ENCODE measurements at regions not wholly inside any gene's neighbourhood (a gene's known extent, or its start where the extent isn't known, plus 50 kb on each side); places are given as distances from the start of the nearest gene placed in this dataset.
"Not testable (repeated sequence)": the region's sequence is repeated elsewhere in the genome, so short reads cannot be mapped to it uniquely, and the experiment has no call there.

DNA sequence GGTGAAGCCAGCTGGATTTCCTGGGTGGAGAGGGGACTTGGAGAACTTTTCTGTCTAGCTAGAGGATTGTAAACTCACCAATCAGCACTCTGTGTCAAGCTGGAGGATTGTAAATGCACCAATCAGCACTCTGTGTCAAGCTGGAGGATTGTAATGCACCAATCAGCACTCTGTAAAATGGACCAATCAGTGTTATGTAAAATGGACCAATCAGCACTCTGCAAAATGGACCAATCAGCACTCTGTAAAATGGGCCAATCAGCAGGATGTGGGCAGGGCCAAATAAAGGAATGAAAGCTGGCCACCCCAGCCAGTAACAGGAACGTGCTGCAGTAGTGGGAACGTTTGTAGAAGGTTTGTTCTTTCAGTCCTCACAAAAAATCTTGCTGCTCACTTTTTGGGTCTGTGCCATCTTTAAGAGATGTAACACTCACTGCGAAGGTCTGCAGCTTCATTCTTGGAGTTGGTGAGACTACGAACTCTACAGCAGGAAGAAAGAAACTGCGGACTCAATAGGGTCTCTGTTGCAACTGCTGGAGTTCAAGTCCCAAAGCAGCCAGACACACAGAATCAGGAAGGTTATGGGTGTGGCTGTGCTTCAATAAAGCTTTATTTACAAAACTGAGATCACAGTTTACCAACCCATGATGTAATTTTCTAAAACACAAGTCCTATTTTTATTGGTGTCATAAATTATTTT, 145.7 kb upstream of the ERCC6L2 start:
- no peak for DNase-seq

DNA sequence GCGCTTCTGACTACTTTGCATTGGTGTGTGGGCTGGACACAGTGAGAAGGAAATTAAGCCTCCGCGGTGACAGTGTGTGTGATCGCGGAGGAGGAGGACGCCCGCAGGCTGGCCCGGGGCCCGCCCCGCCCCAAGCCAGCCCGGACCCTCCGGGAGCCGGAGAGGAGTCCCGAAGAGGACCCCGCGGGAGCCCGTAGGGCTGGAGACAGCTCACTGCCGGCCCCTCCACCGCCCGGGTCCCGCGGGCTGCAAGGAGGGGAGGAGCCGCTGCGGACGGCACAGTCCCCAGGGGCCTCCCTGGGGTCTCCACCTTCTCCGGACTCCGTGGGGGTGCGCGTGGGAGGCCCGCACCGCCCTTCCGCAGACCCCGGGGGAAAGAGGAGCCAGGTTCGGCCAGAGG, 146.4 kb upstream of the ERCC6L2 start:
- no peak for DNase-seq

DNA sequence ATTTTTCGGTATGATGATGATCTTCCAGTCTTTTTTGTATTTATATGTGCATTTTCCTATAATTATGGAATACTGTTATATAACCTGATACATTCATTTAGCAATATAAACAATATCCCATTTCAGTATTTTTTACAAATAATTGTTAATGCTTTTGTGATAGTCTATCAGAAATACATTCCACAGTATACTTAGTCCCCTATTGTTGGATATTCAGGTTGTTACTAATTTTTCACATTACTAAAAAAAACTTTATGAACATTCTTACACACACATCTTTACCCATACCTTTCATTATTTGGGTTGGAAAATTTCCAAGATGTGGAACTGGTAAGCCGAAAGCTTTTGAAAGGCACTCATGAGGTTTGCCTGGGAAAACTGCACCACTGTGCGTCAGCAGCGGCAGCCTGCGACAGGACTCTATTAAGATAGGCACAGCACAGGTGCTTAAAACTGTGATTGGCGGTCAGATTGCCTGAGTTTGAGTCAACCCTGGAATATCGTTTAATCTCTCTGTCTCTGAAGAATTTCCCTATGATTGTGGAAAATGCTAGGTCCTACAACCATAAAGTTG, 147.5 kb upstream of the ERCC6L2 start:
- DNase-seq = no peak

DNA sequence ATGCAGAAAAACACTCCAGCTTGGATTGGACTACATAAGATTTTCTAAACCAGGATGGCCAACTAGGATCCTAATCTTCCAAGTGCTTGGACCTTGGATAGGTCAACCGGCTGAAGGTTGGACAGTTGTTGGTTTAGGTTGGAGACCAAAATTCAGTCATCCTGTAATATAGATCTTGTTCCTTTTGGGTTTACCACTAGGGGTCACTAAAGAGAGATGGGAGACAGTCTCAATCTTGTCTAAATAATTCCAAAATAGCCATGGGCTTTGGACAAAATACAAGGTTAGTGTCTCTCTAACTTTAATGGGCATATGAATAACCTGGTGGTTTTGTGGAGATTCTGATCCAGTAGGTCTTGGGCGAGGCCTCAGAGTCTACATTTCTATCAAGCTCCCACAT, 148.7 kb upstream of the ERCC6L2 start:
- peak; percentile 42 for DNase-seq

DNA sequence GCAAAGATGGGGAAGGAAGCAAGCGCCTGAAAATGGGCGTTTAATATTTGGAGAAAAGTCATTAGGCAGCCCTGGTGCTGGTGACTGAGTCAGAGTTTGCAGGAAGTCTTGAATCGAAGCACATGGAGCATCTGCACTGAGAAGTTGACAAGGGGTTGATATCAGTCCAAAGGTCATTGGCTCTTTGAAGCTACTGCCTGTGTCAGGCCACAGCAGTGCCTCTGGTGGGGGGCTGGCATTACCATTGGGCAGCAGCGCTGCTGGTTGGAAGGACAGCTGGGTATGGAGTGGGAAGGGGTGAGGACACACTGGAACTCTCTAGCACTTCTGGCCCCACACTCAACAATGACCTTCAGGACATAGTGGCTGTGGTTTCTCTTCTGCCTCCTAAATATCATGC, 150.4 kb upstream of the ERCC6L2 start:
- no peak for DNase-seq

DNA sequence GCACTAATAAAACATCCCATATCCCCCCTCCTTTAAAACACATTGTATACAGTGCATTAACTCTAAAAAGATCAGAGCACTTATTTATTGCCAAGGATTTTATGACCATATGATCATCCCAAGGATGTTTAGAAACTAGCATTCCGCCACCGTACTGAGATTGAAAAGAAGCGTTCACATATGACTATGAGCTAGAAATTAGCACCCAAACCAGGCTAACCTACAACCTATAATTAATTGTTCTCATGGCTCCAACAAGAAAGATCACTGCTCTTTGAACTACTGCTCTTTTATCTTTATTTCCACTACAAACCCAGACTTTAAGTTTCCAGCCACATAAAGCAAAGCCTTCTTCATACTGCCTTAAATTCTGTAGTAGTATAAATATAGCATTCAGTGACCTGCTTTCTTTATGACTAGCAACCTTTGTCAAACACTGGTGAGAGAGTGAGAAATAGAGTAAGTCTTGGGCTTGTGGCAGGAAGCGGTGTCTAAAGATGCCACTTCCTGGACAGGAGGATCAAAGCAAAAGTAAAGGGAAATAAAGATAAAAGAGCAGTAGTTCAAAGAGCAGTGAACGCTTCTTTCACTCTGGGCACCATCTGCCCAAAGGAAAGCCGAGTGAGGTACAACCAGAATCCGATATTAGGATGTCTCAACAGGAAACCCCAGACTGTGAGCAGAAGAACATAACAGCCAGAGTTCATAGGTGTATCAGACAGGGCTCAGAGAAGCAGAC, 151.1 kb upstream of the ERCC6L2 start:
- no peak for DNase-seq

DNA sequence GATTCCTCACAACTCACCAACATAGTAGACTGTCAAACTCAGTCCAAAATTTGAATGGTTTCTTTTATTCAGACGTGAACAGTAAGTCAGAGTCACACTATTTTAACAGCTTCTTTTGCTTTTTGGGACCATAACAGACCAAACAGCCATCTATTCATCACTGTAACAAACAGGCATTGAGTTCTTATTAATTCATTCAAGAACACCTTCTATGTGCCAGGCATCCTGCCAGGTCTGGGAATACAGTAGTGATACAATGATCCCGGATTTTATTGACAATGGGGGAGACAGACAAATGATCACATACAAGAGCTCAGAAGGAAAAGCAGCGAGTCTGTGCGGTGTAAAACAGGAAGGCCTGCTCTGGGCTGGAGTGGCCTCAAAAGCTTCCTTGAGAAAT, 153.3 kb upstream of the ERCC6L2 start:
- DNase-seq = no peak

DNA sequence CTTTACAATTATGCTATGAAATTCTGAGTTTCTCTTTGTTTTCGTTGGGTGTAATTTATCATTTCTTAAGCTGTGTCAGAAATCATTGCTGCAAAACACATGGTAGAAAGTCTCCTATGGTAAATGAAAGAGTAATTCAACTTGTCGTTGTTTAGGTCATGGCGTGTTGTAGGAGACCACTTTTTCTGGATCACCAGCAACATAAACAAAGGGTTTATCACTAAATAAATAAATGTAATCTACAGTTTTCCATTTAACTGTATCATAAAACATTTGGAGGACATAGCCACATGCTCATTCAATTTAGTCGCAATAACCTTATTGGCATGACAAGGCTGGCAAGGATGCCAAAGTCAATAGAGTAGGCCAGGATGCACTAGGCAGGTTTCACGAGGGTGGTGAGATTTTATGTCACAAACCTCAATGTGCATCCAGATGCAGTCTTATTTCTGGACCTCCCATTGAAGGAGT, 154.4 kb upstream of the ERCC6L2 start:
- DNase-seq = no peak

DNA sequence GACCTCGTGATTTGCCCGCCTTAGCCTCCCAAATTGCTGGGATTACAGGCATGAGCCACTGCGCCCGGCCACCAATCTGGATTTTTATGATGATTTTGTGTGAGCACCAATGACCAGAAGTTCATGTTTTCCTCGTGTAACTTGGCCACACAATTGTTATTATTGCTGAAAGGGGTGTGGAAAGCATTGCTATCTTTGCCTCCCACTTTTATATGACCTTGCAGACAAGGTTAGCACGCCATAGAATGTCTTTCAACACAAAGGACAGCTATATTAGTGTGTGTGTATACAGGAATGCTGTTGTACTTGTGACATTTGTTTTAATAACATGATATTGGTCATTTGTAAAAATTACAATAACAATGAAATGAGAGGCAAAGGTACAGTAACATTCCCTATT, 155.0 kb upstream of the ERCC6L2 start:
- DNase-seq = no peak

DNA sequence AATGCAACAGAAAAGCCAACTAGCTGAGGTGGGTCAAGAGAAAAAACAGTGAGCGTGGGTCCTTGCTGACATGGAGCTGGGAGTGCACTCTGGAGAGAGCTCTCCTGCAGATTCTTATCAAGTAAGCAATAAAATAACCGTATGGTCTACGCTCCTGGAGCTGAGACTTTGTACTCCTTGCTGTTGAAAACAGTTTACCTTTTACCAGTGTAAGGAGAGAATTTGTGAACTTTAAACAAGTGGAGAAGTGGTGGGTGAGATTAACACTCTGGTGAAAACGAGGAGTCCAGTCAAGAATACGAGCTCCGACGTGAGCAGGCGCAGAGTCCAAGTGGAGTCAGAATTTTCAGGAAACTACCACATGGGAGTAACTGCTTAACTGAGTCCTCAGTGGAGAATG, 156.1 kb upstream of the ERCC6L2 start:
- no peak for DNase-seq

DNA sequence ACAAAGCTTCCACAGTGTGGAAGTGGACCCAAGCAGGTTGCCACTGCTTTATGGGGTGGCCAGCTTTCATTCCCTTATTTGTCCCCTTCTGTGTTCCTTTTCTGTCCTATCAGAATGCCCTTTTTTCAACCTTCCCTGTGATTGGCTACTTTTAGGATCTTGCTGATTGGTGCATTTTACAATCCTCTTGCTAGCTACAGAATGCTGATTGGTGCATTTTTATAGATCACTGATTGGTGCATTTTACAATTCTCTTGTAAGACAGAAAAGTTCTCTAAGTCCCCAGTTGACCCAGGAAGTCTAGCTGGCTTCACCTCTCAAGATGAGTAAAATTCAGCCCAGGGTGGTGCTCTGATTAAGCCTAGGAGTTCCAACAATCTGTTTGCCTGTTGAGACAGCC, 157.2 kb upstream of the ERCC6L2 start:
- no peak for DNase-seq

DNA sequence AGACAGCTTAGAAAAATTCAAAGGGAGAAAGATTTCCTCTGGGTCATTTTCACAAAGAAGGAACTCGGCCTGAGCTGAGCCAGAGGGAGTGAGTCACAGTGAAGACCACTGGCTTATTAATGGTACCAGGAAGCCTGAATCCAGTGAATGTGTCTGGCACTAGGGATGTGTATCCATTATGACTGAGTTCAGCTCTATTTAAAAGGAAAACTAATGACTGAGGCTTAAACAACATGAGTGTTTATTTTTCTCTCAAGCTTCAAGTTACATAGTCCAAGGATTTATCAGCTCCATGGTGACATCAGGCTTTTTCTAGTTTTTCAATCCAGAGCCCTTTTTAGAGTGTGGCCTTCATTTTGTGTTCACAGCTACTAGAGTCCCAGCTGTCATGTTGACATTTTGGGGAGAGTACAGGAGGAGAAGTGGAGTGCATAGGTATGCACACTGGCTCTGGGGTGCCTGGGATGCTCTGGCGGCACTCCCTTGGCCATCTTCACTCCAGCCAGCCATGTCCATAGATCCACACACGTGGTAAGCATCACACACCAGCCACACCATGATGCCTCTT, 159.5 kb upstream of the ERCC6L2 start:
- DNase-seq = peak; percentile 47

DNA sequence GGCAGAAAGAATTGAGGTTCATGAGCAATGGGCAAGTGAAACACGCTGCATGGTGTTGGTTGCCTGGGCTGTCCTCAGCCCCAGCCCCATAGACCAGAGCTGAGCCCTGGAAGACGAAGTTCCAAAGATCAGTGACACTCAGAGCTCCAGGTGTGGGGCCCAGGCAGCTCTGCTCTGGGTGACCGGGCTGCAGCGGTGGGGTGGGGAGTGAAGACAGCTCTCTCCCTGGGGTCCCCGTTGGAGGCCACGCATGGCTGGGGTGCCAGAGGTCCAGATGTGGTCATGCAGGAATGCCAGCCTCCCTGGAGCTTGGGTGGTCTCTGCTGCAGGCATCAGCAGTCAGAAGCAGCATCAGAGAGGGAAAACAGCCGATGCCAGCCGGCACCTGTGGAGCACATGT, 165.0 kb upstream of the ERCC6L2 start:
- DNase-seq = no peak

DNA sequence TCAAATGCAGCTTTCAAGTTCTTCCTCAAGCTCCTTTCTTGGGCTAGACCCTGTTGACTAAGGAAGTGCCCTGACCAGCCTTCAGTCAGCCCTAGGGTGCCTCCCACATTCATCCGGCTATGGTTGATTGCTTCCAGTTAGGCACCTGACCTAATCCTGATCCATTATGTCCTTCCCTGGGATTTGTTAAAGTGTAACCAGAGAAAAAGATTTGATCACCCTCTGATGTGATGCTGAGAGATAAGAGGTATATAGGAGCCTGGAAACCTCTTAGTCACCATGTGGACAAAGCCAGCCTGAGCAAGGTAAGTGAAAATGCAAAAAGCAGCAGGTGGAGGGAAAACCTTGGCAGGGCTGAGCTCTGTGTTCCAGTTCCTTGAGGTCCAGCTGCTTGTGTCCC, 178.8 kb upstream of the ERCC6L2 start:
- no peak for DNase-seq

DNA sequence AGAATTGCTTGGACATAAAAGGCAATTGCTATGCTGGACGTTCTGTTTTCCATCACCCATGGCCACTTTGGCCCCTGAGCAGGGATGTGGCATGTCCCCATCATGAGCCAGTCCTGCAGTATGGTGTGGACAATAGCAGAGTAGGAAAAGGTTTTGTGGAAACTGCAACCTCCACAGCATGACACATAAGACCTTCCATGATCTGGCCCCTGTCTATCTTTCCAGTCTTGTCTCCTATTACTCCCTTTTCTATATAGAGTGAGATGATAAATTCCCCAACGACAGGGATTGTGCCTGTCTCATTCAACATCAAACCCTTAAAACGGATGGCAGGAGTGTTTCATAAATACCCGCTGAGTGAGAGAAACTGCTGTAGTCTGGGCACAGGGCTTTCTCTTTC, 174.7 kb upstream of the PTCH1 start:
- no peak for DNase-seq

DNA sequence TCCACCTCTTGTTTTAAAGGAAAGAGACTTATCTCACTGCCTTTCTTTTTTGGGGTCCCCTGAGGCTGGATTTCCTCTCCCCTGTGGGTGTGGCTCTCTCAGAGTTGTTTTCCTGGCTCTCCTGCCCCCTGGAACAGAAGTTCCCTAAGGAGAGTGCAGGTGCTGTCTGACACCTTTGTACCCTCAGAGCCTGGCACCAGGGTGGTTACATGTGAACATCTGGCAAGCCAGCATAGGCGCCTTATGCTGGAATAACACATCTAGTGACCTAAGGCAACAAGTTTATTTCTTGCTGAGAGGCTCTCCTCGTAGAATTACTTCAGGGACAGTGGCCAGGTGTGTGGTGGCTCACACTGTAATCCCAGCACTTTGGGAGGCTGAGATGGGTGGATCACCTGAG, 172.9 kb upstream of the PTCH1 start:
- no peak for DNase-seq

DNA sequence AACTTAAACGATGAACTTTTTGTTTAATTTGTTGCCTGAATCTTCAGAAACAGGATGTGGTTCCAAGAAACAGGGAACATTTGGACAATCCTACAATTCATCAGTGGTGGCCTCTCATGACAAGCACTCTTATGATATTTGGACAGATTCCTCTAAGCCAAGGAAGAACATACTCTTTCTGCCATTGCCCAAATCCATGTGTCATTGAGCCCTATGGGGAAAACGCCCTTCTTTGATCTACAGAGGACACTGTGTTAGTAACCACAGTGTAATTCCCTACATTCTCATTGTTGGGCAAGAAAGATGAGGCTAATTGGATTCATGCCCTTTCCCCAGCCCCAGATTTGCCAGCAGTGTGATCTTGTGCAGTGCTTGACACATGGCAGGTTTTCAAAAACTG, 167.7 kb upstream of the PTCH1 start:
- no peak for DNase-seq

DNA sequence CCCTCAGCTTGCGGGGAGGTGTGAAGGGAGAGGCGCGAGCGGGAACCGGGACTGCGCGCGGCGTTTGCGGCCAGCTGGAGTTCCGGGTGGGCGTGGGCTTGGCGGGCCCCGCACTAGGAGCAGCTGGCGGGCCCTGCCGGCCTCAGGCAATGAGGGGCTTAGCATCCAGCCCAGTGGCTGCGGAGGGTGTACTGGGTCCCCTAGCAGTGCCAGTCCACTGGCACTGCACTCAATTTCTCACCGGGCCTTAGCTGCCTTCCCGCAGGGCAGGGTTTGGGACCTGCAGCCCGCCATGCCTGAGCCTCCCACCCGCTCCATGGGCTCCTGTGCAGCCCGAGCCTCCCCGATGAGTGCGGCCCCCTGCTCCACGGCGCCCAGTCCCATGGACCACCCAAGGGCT, 163.5 kb upstream of the PTCH1 start:
- not testable (repeated sequence) for DNase-seq

DNA sequence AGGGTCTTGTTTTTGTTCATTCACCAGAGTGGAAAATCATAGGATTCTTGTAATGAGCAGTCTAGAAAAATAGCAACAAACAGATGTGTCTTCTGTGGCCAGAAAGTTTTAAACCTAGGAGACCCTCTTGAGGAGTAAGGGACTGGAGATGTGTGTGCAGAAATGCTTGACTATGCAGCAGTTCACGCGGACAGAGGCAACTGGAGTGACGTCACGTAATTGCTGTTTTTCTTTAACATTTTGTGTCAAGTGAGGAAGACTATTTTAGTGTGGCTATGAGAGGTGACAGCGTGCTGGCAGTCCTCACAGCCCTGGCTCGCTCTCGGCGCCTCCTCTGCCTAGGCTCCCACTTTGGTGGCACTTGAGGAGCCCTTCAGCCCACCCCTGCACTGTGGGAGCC, 163.1 kb upstream of the PTCH1 start:
- no peak for DNase-seq

DNA sequence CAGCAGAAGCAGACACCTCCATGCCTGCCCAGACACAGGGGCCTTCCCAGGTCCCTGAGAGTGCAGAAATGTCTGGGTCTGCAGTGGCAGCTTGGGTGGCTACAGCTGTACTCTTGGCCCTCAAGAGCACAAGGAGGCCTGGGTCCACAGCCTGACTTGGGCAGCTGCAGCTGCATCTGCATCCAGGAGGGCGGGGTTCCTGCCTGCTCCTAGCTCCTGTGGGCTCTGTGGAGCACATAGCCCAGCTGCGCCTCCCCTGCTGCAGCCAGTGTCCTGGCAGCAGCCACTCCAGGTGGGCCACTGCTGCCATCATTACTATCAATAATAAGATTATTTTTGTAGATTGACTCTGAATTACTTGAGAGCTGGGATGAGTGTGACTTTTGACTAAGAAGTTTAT, 162.0 kb upstream of the PTCH1 start:
- no peak for DNase-seq

DNA sequence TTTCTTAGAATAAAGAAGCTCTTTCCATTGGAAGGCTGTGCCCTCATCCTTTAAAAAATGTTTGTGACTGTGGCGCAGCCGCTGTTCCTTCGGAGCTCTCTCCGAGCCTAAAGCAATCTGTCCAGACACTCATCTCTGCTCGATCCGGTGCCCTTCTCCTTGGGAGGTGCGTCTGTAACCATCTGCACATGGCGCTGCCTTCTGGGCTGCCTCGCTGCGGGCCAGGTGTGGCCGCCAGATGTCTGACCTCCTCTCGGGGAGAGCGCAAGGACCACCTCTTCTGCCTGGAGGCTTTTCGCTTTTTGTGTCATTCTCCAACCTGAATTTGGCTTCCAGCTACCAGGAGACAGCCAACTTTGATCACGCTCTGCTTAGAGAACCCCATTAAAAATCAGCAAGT, 153.4 kb upstream of the PTCH1 start:
- DNase-seq = no peak

DNA sequence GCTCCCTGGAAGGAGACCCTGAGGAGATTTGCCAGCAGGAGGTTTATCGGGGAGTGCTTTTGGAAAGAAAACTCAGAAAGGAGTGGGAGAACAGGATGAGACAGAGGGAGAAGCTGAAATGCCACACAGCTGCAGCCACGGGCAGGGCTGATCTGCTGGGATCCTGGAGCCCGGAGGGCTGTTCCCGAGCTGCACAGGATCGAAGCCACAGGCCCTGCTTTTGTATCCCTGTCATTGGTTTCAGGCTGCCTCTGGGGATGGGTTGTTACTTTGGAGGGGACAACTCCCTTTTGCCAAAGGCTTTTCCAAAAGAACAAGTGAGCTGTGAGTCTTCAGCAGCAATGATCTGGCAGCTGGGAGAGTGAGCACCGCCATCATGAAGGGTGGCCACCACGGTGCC, 152.5 kb upstream of the PTCH1 start:
- no peak for DNase-seq

DNA sequence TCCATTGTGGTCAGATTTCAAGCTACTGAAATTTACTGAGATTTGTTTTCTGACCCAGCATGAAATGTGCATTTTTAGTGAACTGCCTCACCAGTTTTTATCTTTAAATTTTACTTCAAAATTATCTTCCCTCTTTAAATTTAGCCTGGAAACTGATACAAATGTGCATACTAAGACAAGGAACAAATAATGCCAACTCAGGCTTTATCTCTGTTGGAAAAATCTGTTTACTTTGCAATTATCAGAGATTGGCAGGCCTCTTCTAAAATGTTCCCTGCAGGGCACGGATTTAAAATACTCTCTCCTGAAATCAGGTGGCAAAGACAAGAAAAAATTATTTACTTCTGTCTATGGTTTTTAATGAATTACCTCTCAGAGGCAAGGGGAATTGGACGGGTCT, 151.0 kb upstream of the PTCH1 start:
- no peak for DNase-seq

DNA sequence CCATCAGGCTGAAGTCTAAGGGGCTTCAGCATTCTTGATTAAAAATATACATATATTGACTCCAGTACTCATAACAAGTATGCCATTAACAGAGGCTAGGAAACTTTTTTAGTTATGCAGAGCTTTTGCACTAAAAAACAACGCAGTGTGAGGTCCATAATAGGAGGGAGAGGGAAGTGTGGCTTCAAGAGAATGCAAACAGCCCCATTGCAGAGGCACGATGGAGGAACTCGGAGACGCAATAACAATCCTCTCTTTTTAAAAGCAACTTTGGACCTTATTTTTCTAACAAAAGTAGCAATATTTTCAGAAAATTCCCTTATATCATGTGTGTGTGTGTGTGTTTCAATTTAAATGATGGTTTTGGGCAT, 150.0 kb upstream of the PTCH1 start:
- DNase-seq = no peak

All from NCI-H774 (cell line).